ENCODE measurements at regions not wholly inside any gene's neighbourhood (a gene's known extent, or its start where the extent isn't known, plus 50 kb on each side); places are given as distances from the start of the nearest gene placed in this dataset.

DNA sequence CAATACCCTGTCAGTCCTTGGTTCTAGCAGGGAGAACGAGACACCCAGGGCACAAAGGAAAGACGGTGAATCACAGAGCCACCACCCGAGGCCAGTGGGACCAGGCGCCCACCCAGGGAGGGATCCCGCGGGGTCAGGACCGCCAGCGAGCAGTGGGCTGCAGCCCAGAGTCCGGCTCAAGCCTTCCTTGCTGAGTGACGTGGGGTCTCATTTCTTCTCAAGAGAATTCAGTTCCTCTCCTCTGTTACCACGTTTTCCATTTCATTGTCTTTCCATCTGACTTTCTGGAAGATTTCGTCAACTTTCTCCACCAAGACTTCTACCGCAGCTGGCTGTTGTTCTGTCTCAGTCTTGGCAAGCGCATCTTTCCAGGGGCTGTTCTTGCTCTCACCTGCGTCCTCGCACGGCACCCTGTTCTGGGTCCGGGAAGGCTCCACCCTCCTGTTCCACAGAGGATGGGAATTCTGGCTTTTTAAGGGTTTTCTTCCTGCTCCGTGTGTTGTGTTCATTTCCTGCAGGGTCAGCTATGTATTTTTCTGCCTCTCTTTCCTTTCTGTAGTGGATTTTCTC is 248.6 kb downstream of the NDUFA10 start:
- TF ChIP-seq CTCF (tag by site-specific recombination; IDR thresholded peaks at IDR 0.05), result no peak
- no peak for TF ChIP-seq ZNF654 (tag by site-specific recombination; IDR thresholded peaks at IDR 0.05; ENCODE audit: low read depth)
- TF ChIP-seq ZNF239 (tag by site-specific recombination; IDR thresholded peaks at IDR 0.05), result no peak
- TF ChIP-seq ZFP37 (tag by site-specific recombination; IDR thresholded peaks at IDR 0.05), result no peak
- TF ChIP-seq, protein P1, sequence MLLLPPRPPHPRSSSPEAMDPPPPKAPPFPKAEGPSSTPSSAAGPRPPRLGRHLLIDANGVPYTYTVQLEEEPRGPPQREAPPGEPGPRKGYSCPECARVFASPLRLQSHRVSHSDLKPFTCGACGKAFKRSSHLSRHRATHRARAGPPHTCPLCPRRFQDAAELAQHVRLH (tag by site-specific recombination; IDR thresholded peaks at IDR 0.05), result no peak
- no peak for TF ChIP-seq SCRT2 (tag by site-specific recombination; IDR thresholded peaks at IDR 0.05)
- no peak for TF ChIP-seq ZBTB49 (tag by site-specific recombination; IDR thresholded peaks at IDR 0.05; ENCODE audit: low read depth)
- no peak for TF ChIP-seq ZSCAN18 (tag by site-specific recombination; IDR thresholded peaks at IDR 0.05)
- TF ChIP-seq, protein P2, sequence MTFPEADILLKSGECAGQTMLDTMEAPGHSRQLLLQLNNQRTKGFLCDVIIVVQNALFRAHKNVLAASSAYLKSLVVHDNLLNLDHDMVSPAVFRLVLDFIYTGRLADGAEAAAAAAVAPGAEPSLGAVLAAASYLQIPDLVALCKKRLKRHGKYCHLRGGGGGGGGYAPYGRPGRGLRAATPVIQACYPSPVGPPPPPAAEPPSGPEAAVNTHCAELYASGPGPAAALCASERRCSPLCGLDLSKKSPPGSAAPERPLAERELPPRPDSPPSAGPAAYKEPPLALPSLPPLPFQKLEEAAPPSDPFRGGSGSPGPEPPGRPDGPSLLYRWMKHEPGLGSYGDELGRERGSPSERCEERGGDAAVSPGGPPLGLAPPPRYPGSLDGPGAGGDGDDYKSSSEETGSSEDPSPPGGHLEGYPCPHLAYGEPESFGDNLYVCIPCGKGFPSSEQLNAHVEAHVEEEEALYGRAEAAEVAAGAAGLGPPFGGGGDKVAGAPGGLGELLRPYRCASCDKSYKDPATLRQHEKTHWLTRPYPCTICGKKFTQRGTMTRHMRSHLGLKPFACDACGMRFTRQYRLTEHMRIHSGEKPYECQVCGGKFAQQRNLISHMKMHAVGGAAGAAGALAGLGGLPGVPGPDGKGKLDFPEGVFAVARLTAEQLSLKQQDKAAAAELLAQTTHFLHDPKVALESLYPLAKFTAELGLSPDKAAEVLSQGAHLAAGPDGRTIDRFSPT (tag by site-specific recombination; IDR thresholded peaks at IDR 0.05), result no peak
- TF ChIP-seq ZNF561 (tag by site-specific recombination; IDR thresholded peaks at IDR 0.05; ENCODE audit: borderline replicate concordance), result no peak

Measured in HEK293 (cell line).